Non-pigmented ciliary epithelial cell (primary cell): ENCODE measurements at regions not wholly inside any gene's neighbourhood (a gene's known extent, or its start where the extent isn't known, plus 50 kb on each side); places are given as distances from the start of the nearest gene placed in this dataset.

ENCODE experiments used
- DNase-seq: peaks from one replicate; pipeline ENCODE4 v3.0.0-alpha.2; 2010; ENCODE audit warnings: low read depth

DNA sequence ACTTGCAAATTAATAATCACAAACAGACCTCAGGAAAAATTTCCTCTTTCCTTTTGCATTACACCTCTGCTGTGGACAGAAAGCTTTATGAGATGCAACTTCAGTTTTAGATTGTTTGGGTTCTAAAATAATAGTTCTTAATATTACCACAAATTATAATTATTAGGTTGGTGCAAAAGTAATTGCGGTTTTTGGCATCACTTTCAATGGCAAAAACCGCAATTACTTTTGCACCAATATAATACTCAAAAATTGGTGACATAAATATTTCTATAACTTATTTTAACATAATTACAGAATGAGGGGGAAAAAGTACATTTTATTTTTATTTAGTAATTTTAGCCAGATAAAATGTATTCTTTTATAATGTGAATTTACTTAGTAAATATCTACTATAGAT is 804.4 kb upstream of the FAM98A start:
- no peak for DNase-seq

DNA sequence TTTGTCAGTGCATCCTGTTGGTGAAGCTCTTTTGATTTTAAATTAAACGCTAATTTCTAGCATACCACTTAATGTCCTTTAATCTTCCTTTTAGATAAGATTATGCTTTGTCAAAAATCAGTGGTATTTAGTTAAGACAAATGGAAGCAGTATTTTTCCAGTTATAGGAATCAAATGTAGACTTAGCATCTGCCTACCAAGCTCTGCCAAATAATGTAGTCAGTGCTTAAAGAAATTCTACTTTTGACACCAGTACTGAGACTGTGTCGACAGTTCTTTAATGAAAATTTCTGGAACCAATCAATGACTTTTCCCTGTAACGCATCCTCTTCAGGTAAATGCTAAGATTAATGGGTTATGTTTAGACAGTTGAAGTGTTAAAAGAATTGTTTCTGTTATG is 803.3 kb upstream of the FAM98A start:
- DNase-seq: no peak

DNA sequence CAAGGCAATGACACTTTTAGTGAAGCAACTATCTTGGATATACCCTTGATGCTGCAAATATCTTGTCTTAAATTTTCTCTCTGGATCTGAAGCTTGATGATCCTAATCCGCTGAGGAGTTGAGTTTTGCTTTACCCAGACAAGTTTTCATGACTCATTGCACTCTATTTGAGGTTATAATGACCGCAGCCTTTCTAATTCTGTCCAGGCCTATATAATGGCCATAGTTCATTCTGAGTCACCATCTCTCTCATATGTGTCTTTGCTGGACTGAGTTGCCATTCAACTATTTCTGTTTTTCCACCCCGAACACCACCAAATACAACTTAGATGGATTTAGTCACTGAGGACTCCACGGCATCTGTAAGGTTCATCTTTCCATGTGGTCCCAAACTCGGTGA is 802.1 kb upstream of the FAM98A start:
- peak; percentile 24 for DNase-seq

DNA sequence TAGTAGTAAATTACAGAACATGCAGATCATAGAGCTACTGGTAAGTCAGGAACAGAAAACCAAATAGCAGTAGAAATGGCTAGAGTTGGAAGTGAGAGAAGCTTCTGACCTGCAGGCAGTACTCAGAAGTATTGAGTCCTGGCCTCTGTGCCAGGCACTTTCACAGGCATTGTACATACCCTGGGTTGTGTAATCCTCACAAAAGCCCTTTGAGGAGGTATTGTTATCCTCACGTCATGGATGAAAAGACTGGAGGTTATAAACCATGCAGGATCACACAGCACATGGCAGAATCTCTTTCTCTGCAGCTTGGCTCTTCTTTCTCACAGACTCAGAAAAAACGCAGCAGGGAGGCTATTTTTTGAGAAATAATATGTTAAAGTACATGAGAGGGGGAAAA is 789.3 kb upstream of the FAM98A start:
- no peak for DNase-seq

DNA sequence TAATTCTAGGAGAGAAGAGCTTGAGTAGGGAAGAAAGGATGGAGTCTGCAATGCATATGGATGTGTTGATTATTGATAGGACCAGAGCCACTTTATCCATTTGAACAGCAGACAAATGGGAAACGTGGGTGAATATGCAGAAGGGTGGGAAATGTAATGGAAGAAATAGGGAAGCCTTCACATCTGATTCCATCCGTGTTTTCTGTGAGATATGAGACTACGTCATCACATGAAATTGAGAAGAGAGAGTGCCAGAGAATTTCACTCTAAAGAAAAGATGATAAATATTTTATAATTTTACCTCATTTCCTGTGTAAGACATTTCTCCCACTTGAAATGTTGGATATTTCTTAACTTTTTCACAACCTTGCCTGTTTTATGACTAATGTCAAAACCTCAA is 788.4 kb upstream of the FAM98A start:
- no peak for DNase-seq

DNA sequence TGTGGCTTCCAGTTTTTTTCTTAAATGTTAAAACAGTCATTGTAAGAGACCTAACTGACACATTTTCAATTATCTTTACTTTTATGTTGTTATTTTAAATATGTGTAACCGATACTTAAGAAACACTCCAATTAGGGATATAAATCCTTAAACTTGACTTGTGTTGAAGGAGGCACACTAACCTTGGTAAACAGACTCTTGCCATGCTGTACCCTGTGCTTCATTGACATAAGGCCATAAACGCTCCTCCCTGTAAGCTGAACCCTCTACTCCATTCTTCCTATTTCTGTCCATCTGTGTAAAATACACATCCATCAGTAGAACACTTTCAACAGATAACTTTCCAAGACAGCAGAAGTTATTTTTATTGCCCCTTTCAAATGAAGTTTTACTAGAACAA is 780.5 kb upstream of the FAM98A start:
- no peak for DNase-seq

DNA sequence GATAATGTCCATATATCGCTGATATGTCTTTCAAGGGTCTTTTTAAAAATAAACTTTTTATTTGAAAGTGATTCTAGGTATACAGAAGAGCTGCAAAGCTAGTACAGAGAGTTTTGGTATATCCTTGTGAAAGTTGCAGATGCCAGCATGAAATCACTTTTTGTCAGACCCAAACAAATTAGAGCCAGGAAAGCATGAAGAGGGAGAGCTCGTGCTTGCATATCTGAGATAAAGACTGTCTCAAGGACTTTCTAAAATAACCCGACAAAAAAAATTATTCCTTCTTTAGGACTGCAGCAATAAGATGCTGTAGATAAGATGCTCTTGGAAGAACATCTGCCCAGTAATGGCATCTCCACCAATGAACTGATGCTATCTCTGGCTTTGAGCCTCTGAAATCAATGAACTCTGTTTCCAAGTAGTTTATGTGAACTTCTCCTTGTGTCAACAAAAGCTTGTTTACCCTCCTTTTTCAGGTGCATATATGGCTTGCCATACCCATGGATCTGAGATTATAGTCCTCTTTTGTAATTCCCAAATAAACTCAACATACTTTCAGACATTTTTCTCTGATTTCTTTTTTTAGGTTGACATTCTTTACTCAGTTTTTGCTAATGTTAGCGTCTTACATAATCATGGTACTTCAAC is 774.6 kb upstream of the FAM98A start:
- DNase-seq: no peak

DNA sequence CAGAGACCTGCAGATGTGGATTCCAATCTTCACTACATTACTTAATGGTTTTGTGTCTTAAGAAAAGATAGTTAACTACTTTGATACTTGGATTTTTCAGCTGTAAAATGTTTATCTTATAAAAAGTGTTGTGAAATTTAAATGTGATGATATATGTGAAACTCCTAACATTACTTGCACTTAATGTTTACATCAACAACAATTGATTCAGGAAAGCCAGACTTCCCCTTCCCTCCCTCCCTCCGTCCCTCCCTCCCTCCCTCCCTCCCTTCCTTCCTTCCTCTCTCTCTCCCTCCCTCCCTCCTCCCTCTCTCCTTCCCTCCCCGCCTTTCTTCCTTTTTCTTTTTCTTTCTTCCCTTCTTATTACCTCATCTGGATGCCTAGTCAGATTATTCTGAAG is 773.9 kb upstream of the FAM98A start:
- no peak for DNase-seq

DNA sequence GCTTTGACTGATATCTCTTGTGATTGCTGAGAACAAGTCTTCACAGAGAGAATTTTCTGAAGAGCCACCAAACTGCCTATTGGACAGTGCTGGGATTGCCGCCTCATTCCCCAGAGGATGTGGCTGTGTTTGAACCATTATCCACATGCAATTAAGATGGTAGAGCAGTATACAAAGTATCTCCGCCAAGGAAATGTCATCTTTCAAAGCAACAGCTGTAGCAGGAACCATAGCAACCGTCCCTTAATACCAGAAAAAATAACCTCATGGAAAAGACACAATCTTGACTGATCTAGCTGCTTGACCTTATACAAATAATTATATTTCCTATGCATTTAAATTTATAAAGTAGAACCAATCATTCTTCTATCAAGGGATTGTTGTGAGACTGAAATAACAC is 772.6 kb upstream of the FAM98A start:
- DNase-seq: no peak

DNA sequence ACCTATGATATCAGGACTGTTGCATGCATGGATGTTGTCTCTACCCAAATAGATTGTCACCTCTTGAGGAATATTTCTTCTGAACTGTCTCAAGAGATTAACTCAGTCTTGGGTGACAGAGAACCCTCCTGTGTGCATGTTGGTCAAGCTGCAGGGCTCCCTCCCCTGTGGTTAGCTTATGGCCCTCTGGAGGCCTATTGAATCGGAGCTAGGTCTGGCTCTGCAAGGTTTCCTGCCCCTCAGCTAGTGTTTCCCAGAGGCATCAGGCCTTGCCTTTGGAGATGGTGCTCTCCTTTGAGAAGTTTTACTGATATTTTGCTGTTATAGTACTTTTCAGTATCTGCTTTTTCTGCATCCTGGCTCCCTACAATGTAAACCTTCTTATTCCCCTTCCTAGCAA is 769.2 kb upstream of the FAM98A start:
- DNase-seq: no peak

DNA sequence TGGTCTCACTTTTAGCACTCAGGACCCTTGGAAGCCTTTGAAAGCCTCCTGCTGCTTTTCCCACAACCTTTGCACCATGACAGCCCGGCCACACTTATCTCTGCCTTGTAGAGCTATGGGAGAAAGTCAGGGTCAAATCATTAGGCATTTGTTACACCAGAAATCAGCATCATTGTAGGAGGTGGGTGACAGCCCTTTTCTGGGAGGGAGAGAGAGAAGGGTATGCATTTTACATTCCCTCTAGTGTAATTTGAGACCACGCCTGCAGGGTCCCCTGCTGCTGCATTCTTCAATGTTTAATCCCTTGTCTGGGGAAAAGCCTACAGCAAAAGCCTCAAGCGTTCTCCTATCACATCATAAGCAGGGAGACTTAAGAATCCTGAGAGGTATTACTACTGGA is 766.8 kb upstream of the FAM98A start:
- peak; percentile 2 for DNase-seq

DNA sequence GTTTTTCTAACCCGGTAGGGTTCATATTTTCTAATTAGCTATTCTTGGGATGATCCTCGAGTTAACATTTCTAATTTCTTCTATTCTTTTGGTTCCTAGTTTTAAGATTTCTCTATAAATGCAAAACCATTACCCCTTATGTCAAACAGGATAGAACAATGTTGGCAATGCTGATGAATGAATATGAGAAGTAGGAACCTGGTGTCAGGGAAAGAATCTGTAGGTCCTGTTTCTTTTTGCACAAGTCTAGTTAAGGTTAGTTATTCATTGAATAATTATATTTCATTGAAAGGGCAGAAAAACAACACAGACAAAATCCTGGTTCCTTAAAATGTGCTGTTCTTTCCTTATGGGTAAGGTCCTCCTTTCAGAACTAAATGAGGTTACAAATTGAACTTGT is 766.4 kb upstream of the FAM98A start:
- DNase-seq: no peak

DNA sequence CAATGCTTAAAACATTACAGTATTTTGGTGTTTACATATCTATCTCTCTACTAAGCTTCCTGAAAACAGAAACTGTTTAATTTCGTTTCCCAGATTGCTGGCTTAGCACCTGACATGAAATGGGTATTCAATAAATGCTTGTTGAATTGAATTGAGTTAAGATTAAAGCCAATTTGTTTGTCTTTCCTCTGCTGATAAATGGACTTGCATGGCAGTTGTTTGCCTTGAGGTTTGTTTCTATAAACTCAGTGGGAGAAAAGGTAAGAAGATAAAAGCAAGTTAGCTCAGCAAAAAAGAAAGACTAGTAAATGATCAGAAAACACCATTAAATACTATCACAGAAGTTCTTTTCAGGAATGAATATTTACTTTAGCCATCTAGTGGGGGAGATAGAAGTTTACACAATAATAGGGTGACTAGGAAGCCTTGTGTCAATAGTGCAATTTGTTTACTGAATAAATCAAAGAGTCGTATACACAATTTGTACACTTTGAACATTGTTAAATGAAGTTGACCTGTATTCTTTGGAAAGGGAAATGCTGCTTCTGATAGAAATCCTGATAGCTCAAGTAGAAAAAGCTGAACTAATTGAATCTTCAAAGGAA is 754.5 kb upstream of the FAM98A start:
- DNase-seq: no peak

DNA sequence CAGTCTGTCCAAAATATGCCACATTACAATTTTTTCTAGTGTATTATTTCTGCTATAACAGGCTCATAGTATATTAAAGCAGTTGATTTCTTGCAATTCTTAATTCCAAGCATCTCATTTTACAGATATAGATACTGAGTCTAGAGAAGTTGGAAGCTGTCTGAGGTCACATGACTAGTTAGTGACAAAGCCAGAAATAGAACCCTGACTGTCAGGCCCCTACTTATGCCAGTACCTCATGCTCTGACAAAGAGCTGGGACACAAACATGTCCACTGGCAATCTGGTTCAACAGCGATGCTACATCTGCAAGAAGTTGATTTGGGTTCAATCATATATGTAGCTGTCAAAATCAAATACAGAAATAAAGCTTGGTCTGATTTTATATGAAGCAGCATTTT is 750.4 kb upstream of the FAM98A start:
- DNase-seq: no peak

DNA sequence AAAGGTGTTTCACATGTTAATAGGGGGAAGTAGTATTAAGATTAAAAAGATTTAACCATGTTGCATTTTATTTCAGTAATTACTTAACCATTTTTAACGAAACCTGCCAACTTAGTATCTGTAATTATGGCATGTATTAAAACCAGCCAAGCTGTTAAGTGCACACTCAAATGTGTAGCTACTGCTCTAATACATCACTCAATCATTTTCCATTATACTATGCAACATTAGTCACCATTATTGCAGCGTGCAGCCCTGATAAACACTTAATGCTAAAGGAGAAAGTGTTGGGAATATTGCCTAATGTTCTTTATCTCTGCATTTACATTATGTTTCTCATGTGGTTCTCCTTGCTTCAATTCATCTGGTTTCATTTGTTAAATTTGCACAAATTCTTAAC is 745.9 kb upstream of the FAM98A start:
- no peak for DNase-seq

DNA sequence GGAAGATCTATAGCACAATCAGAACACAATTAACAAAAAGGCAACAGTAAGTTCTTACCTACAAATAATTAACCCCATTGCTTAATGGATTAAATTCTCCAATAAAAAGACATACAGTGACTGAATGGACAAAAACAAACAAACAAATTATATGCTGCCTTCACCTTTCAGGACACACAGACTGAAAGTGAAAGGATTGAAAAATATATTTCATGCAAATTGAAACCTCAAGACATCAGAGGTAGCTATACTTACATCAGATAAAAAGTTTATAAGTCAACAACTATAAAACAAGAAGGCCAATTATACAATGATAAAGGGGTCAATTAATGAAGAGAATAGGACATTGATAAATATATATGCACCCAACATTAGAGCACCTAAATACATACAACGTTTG is 741.2 kb upstream of the FAM98A start:
- no peak for DNase-seq

DNA sequence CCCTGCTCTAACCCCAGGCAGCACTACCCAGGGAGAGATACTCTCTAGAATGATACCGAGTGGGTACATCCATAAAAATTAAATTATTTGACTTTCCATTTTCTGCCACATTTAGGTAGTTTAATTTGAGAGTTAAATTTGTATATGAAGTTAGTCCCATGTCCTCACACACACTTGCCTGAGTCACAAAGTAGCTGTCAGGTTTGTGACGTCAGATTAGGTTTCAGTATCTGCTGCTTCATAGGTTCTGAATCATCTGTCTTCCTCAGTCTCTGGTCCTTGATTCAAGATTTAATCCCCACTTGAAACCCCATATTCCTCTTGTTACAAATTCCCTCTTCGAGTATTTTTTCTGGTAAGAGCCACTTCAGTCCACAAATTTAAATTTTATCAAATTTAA is 738.6 kb upstream of the FAM98A start:
- DNase-seq: no peak

DNA sequence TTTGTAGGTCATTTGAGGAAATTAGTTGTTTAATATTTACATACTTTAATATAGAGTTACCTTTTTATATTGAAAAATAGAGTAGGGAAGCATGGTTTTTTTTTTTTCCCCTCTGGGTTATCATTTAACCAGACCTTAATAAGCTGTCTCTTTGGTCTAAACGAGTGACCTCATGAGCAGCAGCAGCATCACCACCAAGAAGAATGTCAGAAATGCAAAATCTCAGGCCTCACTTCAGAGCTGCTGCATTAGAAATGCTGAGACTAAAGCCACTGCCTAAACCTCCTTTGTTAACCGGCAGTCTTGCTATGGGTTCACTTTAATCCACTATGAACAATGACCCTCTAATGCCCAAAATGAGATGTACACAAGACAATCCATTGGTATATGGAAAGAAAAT is 733.7 kb upstream of the FAM98A start:
- DNase-seq: no peak

DNA sequence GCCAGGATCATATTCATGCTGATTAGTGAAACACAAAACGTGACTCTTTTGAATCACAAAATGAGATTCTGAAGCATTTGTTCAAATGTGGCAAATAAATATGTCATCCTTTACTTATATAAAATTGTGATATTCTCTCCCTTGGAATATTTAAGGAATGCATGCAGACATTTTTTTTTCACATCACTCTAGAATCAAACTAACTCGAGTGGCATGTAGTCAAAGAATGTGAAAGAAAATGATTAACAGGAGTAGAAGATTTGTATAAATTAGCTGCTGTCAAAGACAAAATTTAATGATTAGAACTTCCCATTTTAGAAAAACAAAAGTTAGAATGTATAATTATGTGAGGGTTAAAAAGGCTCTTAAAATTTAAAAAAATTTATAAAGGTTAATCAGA is 721.0 kb upstream of the FAM98A start:
- no peak for DNase-seq

DNA sequence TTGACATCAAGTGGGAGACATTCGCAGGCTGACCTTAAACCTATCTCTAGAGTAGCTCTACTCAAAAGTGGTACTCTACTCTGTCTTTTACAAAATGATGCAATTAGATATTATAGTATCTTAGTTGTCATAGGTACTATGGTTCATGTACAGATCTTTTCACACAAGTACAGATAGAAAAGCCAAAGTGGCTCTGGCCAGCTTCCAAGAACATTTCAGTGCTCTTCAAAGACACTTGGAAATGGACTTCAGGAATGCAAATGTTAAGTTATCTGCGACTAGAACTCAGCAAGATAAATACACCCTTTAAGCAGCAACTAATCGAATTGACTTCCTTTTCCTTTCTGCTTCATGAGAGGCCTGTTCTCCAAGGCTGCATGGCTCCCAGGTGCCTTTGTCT is 718.7 kb upstream of the FAM98A start:
- no peak for DNase-seq

DNA sequence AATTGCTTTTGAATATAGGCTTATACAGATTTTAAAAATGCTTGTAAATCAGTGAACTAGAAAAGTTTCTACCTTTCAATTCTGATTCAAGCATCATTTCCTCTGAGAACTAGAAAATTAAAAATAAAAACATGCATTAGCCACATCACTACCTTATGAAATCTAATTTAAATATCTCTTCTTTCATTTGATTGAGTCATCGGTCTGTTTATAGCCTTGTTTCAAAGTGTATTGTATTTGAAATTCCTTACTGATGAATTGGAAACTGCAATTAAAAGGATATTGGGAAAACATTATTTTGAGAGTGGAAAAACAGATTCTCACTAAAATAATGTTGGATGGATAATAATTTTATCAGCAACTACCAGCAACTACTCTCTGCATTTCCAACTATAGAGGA is 717.7 kb upstream of the FAM98A start:
- DNase-seq: no peak

DNA sequence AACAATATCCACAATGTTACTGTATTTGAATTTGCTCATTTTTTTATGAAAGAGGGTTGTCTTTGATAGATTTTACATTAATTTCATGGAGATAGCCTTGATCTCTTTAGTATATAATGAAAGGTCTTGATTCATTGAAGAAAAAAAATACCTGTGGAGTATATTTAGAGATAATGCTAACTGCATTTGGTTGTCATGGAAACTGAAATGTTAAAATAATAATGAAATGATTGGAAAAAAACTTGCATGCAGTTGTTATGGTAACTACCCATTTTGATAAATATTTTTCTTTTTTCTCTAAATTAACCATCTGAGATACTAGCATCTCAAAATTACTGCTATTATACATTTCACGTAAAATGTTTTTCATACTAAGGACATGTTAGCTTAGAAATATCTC is 712.7 kb upstream of the FAM98A start:
- DNase-seq: no peak

DNA sequence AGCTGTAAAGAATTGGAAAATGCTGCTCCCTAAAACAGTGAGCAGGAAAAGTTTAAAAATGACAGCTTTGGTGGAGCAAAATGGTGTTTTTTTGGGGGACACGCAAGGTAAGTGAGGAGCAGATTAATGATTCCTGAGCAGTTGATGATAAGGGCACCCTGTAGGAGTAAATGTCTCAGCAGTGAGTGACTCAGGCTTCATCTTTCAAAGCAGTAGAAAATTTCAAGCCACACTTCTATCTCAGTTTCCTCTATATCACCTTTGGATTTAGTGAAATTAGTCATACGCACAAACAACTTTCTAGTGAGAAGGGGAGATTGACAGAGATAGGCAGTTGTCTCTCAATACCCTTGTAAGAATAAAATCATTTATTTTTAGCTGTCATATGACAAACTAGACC is 709.0 kb upstream of the FAM98A start:
- no peak for DNase-seq

DNA sequence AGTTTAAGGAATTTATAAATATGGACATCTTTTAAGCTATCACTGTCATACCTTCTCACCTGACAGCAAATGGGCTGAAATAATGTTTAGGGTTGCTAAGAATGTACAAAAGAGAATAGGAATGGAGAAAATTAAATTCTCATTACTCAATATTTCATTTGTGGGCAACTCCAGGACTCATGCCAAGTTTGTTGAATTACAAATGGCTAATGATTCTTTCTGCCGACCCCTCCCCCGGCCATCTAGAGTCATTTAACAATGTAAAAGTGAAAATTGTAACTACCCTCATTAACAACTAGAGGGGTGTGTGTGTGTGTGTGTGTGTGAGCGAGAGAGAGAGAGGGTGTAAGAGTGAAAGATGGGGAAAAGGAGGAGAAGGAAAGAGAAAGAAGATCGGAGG is 708.5 kb upstream of the FAM98A start:
- DNase-seq: no peak

DNA sequence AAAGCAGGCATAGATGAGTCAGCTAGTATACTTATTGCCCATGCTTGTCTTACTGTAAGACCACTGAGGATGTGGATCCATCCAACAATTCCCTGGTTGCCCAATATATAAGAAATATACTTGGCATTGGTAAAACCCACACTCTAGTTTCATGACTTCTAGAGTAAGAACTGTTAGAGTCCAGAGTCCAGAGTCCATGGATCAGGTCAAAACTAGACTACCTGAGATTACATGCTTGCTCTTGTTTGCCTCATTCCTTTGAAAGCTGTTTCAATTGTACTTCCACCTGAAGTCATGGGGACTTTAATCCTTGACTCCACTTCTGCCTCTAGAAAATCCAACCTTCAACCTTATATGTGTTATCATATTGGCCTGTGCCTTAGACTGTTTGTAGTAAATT is 707.6 kb upstream of the FAM98A start:
- DNase-seq: no peak
